Activated naive CD4-positive, alpha-beta T cell treated with anti-CD3 and anti-CD28 coated beads for 36 hours (primary cell): ENCODE measurements at regions not wholly inside any gene's neighbourhood (a gene's known extent, or its start where the extent isn't known, plus 50 kb on each side); places are given as distances from the start of the nearest gene placed in this dataset.
"Not testable (repeated sequence)": the region's sequence is repeated elsewhere in the genome, so short reads cannot be mapped to it uniquely, and the experiment has no call there.

Experiments used
- CTCF ChIA-PET: fragments of 350-600 bp; sonication (Branson Sonifier 250); formaldehyde crosslinking; loops from one replicate; lab custom pipeline; 2021; ENCODE audit warnings: antibody characterized with exemption; lab: Charles Lee
- DNase-seq: peaks from one replicate; pipeline ENCODE4 v3.0.0-alpha.2; 2020
- H3K27ac Mint-ChIP-seq: one replicate; pipeline ENCODE4 v1.8.0; 2021; ENCODE audit warnings: mild to moderate bottlenecking, mixed read lengths
- H3K27me3 Mint-ChIP-seq: one replicate; pipeline ENCODE4 v1.8.0; 2021; ENCODE audit warnings: low read depth, mixed read lengths
- H3K36me3 Mint-ChIP-seq: one replicate; pipeline ENCODE4 v1.8.0; 2021; ENCODE audit warnings: low read depth, mixed read lengths
- H3K4me1 Mint-ChIP-seq: one replicate; pipeline ENCODE4 v1.8.0; 2021; ENCODE audit warnings: low read depth, mixed read lengths
- H3K4me3 Mint-ChIP-seq: one replicate; pipeline ENCODE4 v1.8.0; 2021; ENCODE audit warnings: mild to moderate bottlenecking, moderate library complexity, mixed read lengths
- H3K9me3 Mint-ChIP-seq: one replicate; pipeline ENCODE4 v1.8.0; 2021; ENCODE audit warnings: mixed read lengths
- intact Hi-C: fragments of 100-400 bp; cut with micrococcal nuclease; formaldehyde crosslinking; loops from one replicate; pipeline ENCODE4 v1.15.1; 2023

- CTCF ChIA-PET, result no interaction called here
- intact Hi-C loops, result no loop called here
- H3K36me3 Mint-ChIP-seq, result peaks cover 45% of the 10 kb centered on the region
These were observed 54.2 kb upstream of the PDE3B start for GRCh38 chr11:14589421-14589820.

GRCh38 chr11:14591046-14591445 lies 52.6 kb upstream of the PDE3B start:
- Mint-ChIP-seq H3K9me3 (peaks cover 20% of the 10 kb centered on the region), H3K36me3 (peaks cover 49% of the 10 kb centered on the region), H3K4me1 (peaks cover 14% of the 10 kb centered on the region)
- H3K27ac Mint-ChIP-seq, DNase-seq, H3K27me3 Mint-ChIP-seq, intact Hi-C loops, H3K4me3 Mint-ChIP-seq: not testable (repeated sequence)
- CTCF ChIA-PET, result interaction anchor here (0.9 kb wide), 1 partner anchor 32 kb away, joined by 3 read pairs; no protein-coding TSS in a partner anchor

More at GRCh38 chr11:14589421-14589820, 54.2 kb upstream of the PDE3B start:
- no peak overlapping the region for H3K27ac Mint-ChIP-seq
- no peak overlapping the region for H3K4me3 Mint-ChIP-seq
- H3K27me3 Mint-ChIP-seq, result no peaks in the 10 kb centered on the region
- no peak for DNase-seq
- H3K4me1 Mint-ChIP-seq, result peaks cover 23% of the 10 kb centered on the region
- H3K9me3 Mint-ChIP-seq, result peaks cover 12% of the 10 kb centered on the region

GRCh38 chr11:14593671-14594070 lies 49.9 kb upstream of the PDE3B start:
- no peak for DNase-seq
- H3K4me1 Mint-ChIP-seq, result peaks cover 16% of the 10 kb centered on the region
- CTCF ChIA-PET, result interaction anchor here (0.9 kb wide), 1 partner anchor 17 kb away, joined by 3 read pairs; no protein-coding TSS in a partner anchor
- H3K9me3 Mint-ChIP-seq, result peaks cover 35% of the 10 kb centered on the region
- H3K27me3 Mint-ChIP-seq, result no peaks in the 10 kb centered on the region
- no peak overlapping the region for H3K4me3 Mint-ChIP-seq
- peaks cover 64% of the 10 kb centered on the region for H3K36me3 Mint-ChIP-seq
- H3K27ac Mint-ChIP-seq, result no peak overlapping the region
- intact Hi-C loops, result no loop called here
